Fibroblast of lung (primary cell): ENCODE measurements at regions not wholly inside any gene's neighbourhood (a gene's known extent, or its start where the extent isn't known, plus 50 kb on each side); places are given as distances from the start of the nearest gene placed in this dataset.

Source experiments
- CTCF ChIP-seq, 2 donors: IDR thresholded peaks in 1 of 2; conservative IDR thresholded peaks in 1 of 2; 1 replicate in 1 of 2; 2 replicates in 1 of 2; pipeline ENCODE4 v1.5.1; 2011 to 2012; ENCODE audit warnings: low read length in 2 of 2, control low read depth in 1 of 2, inconsistent platforms in 1 of 2, low read depth in 1 of 2, mild to moderate bottlenecking in 1 of 2
- EZH2 ChIP-seq: IDR thresholded peaks from 2 replicates; pipeline ENCODE4 v1.5.1; 2012; ENCODE audit warnings: low read length, control low read depth, mild to moderate bottlenecking; ENCODE audit errors: missing control alignments

- TF ChIP-seq CTCF (conservative IDR thresholded peaks at IDR 0.05 in 1 of 2, IDR thresholded peaks at IDR 0.05 in 1 of 2; ENCODE audit: low read depth in 1 of 2, low read length in 2 of 2) (no peak), EZH2 (no peak)
Observed at GRCh38 chr6:163751032-163751525, 336.6 kb downstream of the QKI start.
